Renal pelvis (tissue), 1 donor: ENCODE measurements at regions not wholly inside any gene's neighbourhood (a gene's known extent, or its start where the extent isn't known, plus 50 kb on each side); places are given as distances from the start of the nearest gene placed in this dataset.
"Not testable (repeated sequence)": the region's sequence is repeated elsewhere in the genome, so short reads cannot be mapped to it uniquely, and the experiment has no call there.

Source experiments
- DNase-seq: peaks from one replicate; pipeline ENCODE4 v3.0.0-alpha.2; 2013

GRCh38 chr11:112514011-112514740, 253.5 kb upstream of the PLET1 start:
- no peak for DNase-seq

DNA sequence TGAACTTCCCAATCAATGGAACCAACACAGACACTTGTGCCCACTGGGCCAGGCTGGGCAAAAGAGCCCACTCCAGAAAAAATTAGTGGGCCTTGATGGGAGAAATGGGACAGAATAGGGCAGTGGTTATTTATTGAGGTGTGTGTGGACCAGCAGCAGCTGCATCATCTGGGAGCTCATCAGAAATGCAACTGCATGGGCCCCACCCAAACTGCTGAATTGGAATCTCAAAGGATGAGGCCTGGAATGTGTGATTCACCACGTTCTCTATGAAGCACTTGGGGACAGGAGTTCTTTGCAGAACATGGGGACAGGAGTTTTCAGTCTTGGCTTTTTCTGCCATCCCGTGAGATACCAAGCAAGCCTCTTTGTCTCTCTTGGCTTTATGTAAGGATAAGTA, 255.6 kb upstream of the PLET1 start:
- no peak for DNase-seq

GRCh38 chr11:112516755-112517154, 256.1 kb upstream of the PLET1 start:
- no peak for DNase-seq

DNA sequence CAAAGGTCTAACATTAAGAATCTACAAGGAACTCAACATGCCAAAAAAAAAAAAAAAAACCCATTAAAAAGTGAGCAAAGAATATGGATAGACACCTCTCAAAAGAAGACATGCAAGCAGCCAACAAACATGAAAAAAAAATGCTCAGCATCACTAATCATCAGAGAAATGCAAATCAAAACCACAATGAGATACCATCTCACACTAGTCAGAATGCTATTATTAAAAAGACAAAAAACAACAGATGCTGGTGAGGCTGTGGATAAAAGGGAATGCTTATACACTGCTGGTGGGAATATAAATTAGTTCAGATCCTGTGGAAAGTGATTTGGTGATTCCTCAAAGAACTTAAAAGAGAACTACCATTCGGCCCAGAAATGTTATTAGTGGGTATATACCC, 257.7 kb upstream of the PLET1 start:
- no peak for DNase-seq

GRCh38 chr11:112519751-112520150, 259.1 kb upstream of the PLET1 start:
- no peak for DNase-seq

GRCh38 chr11:112520354-112520753, 259.7 kb upstream of the PLET1 start:
- DNase-seq: no peak

GRCh38 chr11:112522536-112522935, 261.9 kb upstream of the PLET1 start:
- DNase-seq: no peak

- DNase-seq: no peak
Measured at GRCh38 chr11:112523031-112523430, 262.4 kb upstream of the PLET1 start.

- no peak for DNase-seq
Measured at GRCh38 chr11:112523477-112523876, 262.8 kb upstream of the PLET1 start.

DNA sequence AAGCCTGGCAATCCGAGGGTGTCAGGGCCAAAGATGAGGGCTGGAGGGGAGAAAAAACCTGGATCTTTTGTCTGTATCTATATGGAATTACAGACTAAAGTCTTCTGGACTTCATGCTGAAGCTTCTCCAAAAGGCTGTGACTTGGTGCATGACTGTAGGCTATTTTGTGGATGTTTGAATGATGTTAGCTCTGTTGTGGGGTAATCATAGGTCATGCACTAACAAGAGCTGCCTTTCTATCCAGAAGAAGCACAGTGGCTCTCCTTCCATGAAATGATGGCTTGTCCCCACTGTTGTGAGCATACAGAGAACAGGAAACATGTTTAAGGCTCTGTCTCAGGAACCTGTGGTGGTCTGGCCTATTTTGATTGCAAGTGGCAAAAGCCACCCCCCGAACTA, 263.3 kb upstream of the PLET1 start:
- no peak for DNase-seq

GRCh38 chr11:112524798-112525197, 264.1 kb upstream of the PLET1 start:
- DNase-seq: no peak

GRCh38 chr11:112525270-112525669, 264.6 kb upstream of the PLET1 start:
- DNase-seq: no peak

DNA sequence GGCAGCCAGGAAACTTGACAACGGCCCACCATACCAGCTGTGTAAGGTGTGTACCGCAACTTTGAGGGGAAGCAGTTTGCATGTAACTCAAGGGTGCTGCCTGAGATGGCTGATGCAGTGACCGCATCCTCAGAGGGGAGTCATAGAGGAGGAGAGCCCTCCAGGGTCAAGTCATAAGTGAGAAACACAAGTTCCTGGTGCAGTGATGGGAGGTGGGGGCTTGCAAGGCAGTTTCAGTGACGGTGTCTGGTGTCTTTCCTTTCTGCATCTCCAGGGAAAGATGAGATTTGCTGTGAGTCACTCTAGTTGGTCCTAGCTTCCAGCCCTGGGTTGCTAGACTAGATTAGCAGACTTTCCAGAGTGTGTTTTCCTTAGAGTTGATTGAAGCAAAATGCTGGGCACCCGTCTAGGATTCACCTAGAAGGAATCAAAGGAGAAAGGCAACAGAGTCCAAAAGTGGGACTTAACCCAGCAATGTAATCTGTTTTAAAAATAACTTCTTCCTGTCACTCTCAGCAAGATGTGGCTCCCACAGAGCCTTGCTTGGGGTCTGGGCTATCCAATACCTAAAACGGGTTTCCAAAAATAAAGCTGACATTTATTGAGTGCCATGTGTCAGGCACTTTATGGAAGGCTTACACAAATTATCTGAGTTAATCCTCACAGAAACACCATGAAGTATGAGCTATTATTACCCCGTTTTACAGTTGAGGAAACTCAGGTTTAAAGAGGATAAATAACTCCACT, 265.4 kb upstream of the PLET1 start:
- DNase-seq: no peak

GRCh38 chr11:112526699-112527416, 266.2 kb upstream of the PLET1 start:
- no peak for DNase-seq

DNA sequence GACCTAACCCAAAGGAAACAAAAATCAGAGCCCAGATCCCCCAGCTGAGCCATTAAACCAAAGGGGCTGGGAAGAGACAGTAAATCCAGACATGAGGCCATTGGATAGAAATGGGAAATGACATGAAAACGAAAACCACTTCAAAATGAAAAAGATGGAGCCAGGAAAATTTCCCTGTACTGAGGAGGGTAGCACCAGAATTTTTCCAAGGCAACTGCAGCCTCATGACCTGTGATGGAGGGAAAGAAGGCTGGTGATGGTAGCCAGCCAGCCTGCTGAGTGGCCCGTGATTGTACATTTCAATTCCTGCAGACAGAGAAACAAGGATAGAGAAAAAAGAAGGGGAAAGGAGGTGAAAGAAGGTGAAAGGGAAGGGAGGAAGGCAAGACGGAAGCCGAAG, 268.4 kb upstream of the PLET1 start:
- DNase-seq: no peak

DNA sequence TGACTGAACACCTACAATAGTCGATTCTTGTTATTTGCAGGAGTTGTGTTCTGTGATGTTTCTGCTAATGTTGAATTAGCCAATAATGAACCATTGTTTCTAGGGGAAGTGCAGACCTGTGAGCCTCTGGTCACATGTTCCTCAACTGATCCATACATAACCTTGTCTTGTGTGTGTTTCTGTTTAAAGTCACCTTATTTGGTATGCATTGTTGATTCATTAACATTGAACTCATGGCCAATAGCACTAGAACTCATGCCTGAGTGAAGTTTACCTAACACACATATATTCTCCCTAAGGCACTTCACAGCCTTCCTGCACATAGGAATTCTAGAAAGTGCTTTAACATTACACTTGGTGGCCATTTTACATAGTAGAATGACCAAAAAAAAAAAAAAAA, 271.8 kb upstream of the PLET1 start:
- no peak for DNase-seq

DNA sequence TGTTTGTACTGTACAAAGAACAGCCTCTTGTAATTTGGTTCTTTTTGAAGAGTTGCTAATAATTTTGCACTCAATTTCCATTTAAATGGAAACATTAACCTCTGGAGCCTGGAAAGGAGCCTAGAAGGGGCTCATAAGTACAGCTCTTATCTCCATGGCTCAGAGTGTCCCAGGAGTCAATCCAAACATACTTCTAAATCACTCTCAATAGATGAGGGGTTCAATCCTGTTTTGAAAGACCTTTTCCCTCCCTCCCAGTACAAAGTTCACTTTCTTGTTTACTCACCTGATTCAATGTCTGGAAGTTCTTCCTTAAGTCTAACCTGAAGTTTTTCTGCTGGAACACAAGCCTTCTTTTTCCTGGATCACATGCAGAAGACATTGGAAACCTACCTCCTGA, 273.0 kb upstream of the PLET1 start:
- DNase-seq: no peak

- DNase-seq: no peak
Measured at GRCh38 chr11:112534208-112534607, 273.5 kb upstream of the PLET1 start.

DNA sequence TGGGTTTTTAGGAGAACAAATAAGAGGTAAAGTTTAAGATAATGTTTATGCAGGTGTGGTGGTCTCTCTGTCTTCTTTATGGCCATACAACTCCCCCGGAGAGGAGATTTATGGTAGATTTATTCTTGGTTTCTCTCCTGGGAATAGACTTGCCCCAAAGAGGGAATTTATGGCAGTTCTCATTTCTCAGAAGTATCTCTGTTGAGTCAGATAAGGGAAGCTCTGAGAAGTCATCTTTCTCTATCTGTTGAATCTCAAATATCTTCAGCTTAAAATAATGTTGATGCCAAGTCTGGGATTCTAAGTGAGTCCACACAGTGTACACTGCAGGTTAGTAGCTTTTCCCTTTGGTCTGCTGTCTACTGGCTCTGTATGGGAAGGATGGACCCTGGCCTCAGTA, 276.4 kb upstream of the PLET1 start:
- no peak for DNase-seq

DNA sequence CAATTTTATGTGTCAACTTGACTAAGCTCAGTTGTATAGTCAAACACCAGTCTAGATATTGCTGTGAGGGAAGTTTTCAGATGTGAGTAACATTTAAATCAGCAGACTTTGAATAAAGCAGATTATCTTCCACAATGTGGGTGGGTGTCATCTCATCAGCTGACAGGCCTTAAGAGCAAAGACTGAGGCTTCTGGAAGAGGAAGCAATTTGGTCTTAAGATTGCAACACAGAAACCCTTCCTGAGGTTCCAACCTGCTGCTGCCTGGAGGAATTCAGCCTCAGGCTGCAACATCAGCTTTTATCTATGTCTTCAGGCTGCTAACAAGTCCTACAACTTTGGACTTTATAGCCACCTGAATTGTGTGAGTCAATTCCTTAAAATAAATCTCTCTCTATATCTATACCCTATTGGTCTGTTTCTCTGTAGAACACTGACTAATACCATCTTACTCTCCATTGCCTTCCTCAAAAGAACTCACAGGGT, 277.2 kb upstream of the PLET1 start:
- no peak for DNase-seq

GRCh38 chr11:112538534-112539280, 278.0 kb upstream of the PLET1 start:
- DNase-seq: no peak

GRCh38 chr11:112539281-112539555, 278.6 kb upstream of the PLET1 start:
- DNase-seq: not testable (repeated sequence)
